ENCODE measurements at regions not wholly inside any gene's neighbourhood (a gene's known extent, or its start where the extent isn't known, plus 50 kb on each side); places are given as distances from the start of the nearest gene placed in this dataset.
"Not testable (repeated sequence)": the region's sequence is repeated elsewhere in the genome, so short reads cannot be mapped to it uniquely, and the experiment has no call there.

- DNase-seq (ENCODE audit: low read depth in 1 of 2, low spot score in 1 of 2): no peak
- in situ Hi-C loops (cut with HindIII; ENCODE audit: low pct_unique_long_range_greater_than_20kb, low sequenced_read_pairs): no loop called here
- no peak for TF ChIP-seq JUND (IDR thresholded peaks at IDR 0.05; ENCODE audit: low read depth)
Measured at GRCh38 chr7:57198801-57199200, 66.6 kb upstream of the ZNF479 start.

- DNase-seq (ENCODE audit: low read depth in 1 of 2, low spot score in 1 of 2): no peak
- in situ Hi-C loops (cut with HindIII; ENCODE audit: low pct_unique_long_range_greater_than_20kb, low sequenced_read_pairs): no loop called here
- no peak for TF ChIP-seq JUND (IDR thresholded peaks at IDR 0.05; ENCODE audit: low read depth)
Measured at GRCh38 chr7:57199252-57199651, 67.0 kb upstream of the ZNF479 start.

DNA sequence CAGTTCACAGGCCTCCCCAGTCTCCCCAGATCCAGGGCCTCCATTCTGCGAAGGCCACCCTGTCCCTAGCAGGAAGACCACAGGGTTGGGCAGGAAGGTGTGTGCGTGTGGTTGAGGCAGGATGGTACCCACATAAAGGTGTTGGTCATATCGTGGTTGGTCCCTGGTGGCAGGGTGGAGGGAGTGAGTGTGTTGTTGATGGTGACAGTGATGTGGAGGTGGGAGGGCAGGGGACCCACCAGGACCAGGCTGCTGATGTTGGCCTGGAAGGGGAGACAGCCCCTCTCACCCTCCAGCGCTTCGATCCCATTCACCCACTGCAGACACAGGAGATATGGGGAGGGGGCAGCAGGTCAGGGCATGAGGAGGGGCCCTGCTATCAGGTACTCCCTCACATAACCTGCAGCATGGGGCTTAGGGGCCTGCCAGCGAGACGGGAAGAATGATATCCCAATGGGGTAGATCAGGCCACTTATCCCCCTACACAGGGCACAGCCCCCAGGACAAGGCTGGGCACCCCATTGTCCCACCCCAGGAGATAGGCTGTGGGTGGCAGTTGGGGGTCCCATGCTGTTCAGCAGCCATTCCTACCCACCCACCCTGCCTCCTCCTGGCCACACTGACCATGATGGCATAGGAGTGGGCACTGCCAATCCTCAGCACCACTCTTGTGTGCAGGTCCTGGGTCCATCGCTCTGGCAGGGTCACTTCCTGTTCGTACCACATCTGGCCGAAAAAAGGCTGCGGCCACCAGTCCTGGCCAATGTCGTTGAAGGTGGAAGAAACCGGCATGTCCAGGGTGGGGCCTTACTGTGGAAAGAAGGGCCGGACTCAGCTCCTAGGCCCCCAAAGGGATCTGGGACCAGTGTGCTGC, 69.0 kb upstream of the ZNF479 start:
- no peak for TF ChIP-seq JUND (IDR thresholded peaks at IDR 0.05; ENCODE audit: low read depth)
- no peak for DNase-seq (ENCODE audit: low read depth in 1 of 2, low spot score in 1 of 2)
- in situ Hi-C loops (cut with HindIII; ENCODE audit: low pct_unique_long_range_greater_than_20kb, low sequenced_read_pairs): no loop called here

DNA sequence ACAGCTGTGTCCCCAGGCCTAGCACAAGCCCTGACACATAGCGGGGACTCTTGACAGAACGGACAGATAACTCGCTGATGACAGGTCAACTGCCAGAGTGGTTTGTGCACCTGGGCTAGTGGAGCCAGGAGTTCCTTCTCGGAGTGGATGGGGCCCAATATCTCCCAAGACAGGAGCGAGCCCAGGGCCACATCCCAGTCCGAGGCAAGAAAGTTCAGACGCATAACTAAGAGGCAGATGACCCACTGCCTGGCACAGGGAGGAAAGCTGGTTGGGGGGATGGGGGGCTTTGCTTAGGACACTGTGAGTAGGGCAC, 69.6 kb upstream of the ZNF479 start:
- DNase-seq (ENCODE audit: low read depth in 1 of 2, low spot score in 1 of 2): no peak
- no peak for TF ChIP-seq JUND (IDR thresholded peaks at IDR 0.05; ENCODE audit: low read depth)
- in situ Hi-C loops (cut with HindIII; ENCODE audit: low pct_unique_long_range_greater_than_20kb, low sequenced_read_pairs): no loop called here

DNA sequence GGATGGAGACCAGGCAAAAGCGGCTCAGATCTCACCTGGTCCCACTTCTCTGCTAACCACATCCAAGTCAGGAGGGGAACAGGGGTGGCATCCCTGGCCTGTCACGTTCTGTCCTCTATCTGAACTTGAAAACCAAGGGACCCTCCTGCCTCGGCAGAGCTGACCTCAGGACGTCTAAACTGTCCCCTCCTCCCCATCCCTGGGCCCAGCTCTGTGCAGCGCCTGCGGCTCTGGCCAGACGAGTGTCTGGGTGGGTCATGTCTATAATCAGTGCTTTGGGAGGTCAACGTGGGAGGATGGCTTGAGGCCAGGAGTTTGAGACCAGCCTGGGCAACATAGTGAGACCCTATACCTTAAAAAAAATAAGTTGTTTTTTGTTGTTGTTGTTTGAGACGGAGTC, 70.0 kb upstream of the ZNF479 start:
- in situ Hi-C loops (cut with HindIII; ENCODE audit: low pct_unique_long_range_greater_than_20kb, low sequenced_read_pairs): no loop called here
- no peak for DNase-seq (ENCODE audit: low read depth in 1 of 2, low spot score in 1 of 2)
- TF ChIP-seq JUND (IDR thresholded peaks at IDR 0.05; ENCODE audit: low read depth): no peak

GRCh38 chr7:57203161-57203791, 71.0 kb upstream of the ZNF479 start:
- no peak for TF ChIP-seq JUND (IDR thresholded peaks at IDR 0.05; ENCODE audit: low read depth)
- DNase-seq (ENCODE audit: low read depth in 1 of 2, low spot score in 1 of 2): peak in 1 of 2 experiments; percentile 62
- in situ Hi-C loops (cut with HindIII; ENCODE audit: low pct_unique_long_range_greater_than_20kb, low sequenced_read_pairs): no loop called here

- DNase-seq (ENCODE audit: low read depth in 1 of 2, low spot score in 1 of 2); in situ Hi-C loops (cut with HindIII; ENCODE audit: low pct_unique_long_range_greater_than_20kb, low sequenced_read_pairs): not testable (repeated sequence)
Measured at GRCh38 chr7:57203858-57204257, 71.6 kb upstream of the ZNF479 start.

GRCh38 chr7:57204411-57204811, 72.2 kb upstream of the ZNF479 start:
- no peak for TF ChIP-seq JUND (IDR thresholded peaks at IDR 0.05; ENCODE audit: low read depth)
- no peak for DNase-seq (ENCODE audit: low read depth in 1 of 2, low spot score in 1 of 2)
- in situ Hi-C loops (cut with HindIII; ENCODE audit: low pct_unique_long_range_greater_than_20kb, low sequenced_read_pairs): no loop called here

DNA sequence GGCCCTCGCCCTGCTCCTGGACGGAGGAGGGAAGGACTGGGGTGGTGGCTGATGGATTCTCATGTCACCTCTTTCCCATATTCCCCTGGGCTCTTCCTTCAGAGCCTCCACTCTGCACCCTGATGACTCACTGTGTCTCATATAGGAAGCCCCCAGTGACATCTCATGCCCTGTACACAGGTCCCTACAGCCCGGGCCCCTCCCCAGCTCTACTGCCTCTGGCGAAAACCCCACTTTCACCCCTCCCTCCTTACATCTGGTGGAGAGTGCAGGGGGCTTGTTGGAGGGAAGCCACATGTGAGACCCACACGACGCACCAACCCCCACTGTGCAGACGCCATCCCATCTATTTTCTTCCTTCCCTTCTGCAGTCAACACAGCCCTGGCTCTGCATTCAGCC, 72.8 kb upstream of the ZNF479 start:
- in situ Hi-C loops (cut with HindIII; ENCODE audit: low pct_unique_long_range_greater_than_20kb, low sequenced_read_pairs): no loop called here
- no peak for TF ChIP-seq JUND (IDR thresholded peaks at IDR 0.05; ENCODE audit: low read depth)
- no peak for DNase-seq (ENCODE audit: low read depth in 1 of 2, low spot score in 1 of 2)

- in situ Hi-C loops (cut with HindIII; ENCODE audit: low pct_unique_long_range_greater_than_20kb, low sequenced_read_pairs): no loop called here
- no peak for DNase-seq (ENCODE audit: low read depth in 1 of 2, low spot score in 1 of 2)
- TF ChIP-seq JUND (IDR thresholded peaks at IDR 0.05; ENCODE audit: low read depth): no peak
Measured at GRCh38 chr7:57207836-57208235, 75.6 kb upstream of the ZNF479 start.

GRCh38 chr7:57210212-57210611, 78.0 kb upstream of the ZNF479 start:
- DNase-seq (ENCODE audit: low read depth in 1 of 2, low spot score in 1 of 2): no peak
- in situ Hi-C loops (cut with HindIII; ENCODE audit: low pct_unique_long_range_greater_than_20kb, low sequenced_read_pairs): no loop called here
- no peak for TF ChIP-seq JUND (IDR thresholded peaks at IDR 0.05; ENCODE audit: low read depth)

DNA sequence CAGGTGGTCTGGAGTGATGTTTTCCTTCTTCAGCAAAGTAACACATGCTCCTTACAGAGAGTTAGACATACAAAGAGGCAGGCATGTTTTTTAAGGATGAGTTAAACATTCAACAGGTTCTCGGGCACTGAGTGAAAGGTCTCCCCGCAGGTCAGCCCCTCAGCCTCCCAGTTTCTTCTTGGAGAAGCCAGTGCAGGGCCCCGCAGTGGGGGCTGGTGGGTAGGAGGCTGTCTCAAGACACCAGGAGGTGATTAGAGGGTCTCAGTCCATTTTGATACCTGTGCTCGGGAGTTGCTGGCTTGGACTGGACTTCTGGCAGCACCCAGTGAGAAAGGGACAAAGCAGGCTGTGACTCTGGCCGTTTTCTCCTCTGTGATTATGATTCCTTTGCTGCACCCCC, 78.6 kb upstream of the ZNF479 start:
- in situ Hi-C loops (cut with HindIII; ENCODE audit: low pct_unique_long_range_greater_than_20kb, low sequenced_read_pairs): no loop called here
- DNase-seq (ENCODE audit: low read depth in 1 of 2, low spot score in 1 of 2): no peak
- TF ChIP-seq JUND (IDR thresholded peaks at IDR 0.05; ENCODE audit: low read depth): no peak

DNA sequence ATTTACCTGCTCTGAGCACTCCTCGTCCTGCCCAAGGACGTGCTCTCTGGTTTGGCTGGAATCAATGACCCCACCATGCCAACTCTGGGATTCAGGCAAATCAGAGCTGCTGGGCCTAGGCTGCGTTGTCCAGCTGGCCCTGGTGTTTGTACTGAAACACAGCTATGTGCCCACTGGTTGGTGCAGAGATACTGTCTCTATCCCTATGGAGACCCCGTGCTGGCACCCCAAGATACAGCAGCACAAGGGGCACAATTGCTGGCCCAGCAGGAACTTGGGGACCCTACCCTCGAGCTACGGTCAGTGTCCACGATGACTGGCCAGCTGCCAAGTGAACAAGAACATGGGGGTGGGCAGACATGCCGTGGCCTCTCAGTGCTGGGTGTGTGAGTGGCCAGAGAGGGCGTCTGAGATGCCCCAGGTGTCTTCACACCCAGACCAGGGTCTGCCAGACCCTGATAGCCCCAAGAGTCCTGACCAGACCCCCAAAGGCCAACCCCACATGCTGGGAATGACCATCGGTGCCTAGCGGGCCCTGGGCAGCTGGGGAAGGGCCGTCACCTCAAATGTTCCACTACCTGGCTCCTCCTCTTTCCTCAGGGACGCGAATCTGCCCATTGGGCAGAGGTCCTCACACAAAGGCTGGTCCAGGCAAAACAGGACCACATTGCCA, 79.3 kb upstream of the ZNF479 start:
- no peak for DNase-seq (ENCODE audit: low read depth in 1 of 2, low spot score in 1 of 2)
- in situ Hi-C loops (cut with HindIII; ENCODE audit: low pct_unique_long_range_greater_than_20kb, low sequenced_read_pairs): no loop called here
- no peak for TF ChIP-seq JUND (IDR thresholded peaks at IDR 0.05; ENCODE audit: low read depth)

All from T47D (cell line).